GM19324 (cell line): ENCODE measurements at regions not wholly inside any gene's neighbourhood (a gene's known extent, or its start where the extent isn't known, plus 50 kb on each side); places are given as distances from the start of the nearest gene placed in this dataset.

Source experiments
- ATAC-seq: cut with Tn5 transposase; IDR thresholded peaks from one replicate; pipeline ENCODE4 v1.9.1; 2021; ENCODE audit warnings: mild to moderate bottlenecking, moderate library complexity; ENCODE audit not compliant: unreplicated experiment, low FRiP score

GRCh38 chr10:83954193-83954799 lies 185.0 kb upstream of the GHITM start:
- ATAC-seq, result no peak

- no peak for ATAC-seq
Measured at GRCh38 chr10:83955406-83955805, 183.9 kb upstream of the GHITM start.

- no peak for ATAC-seq
Measured at GRCh38 chr10:83957168-83957947, 182.0 kb upstream of the GHITM start.

- ATAC-seq, result no peak
Measured at GRCh38 chr10:83959328-83959727, 180.0 kb upstream of the GHITM start.

GRCh38 chr10:83960125-83960524 lies 179.2 kb upstream of the GHITM start:
- ATAC-seq, result no peak

- no peak for ATAC-seq
Measured at GRCh38 chr10:83961620-83962019, 177.7 kb upstream of the GHITM start.

DNA sequence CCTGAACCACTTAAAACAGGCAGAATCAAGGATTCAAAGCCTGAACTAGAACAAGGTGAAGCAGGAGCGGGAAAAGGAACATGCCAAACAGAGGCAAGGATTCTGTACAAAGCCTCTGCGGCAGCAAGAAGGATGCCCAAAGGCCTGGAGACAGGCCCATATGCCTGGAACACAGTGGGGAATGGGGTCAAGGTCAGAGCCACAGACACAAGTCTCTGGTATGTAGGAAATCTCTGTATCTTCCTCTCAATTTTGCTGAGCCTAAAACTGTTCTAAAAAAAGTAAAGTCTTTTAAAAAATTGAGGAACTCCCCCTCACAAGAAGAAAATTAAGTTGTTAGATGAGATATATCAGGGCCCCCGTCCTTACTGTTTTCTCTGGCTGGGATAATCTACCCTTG lies 175.9 kb upstream of the GHITM start:
- ATAC-seq, result no peak

GRCh38 chr10:83965473-83965872 lies 173.8 kb upstream of the GHITM start:
- ATAC-seq, result no peak

- ATAC-seq, result no peak
Measured at GRCh38 chr10:83968052-83968451, 171.3 kb upstream of the GHITM start.

GRCh38 chr10:83978681-83979383 lies 160.5 kb upstream of the GHITM start:
- ATAC-seq, result no peak

- no peak for ATAC-seq
Measured at GRCh38 chr10:83982812-83983211, 156.5 kb upstream of the GHITM start.

GRCh38 chr10:83983578-83984255 lies 155.6 kb upstream of the GHITM start:
- no peak for ATAC-seq

DNA sequence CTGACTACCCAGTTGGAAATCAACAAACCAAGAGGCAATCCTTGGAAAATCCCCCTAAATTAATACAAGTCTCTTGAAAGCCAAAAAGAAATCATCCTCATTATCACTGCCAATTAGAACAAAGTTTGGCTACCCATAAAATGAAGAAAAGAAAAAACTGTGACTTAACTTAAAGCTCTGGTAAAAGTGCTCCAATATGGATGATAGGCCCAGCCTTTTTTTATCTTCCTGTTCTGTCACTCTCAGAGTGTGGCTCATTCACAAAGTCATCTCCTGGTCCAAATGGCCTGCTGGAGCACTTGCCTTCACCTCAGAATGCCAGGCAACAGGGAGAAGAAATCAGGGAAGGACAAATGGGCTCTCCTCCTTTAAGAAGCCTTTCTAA lies 155.1 kb upstream of the GHITM start:
- no peak for ATAC-seq

GRCh38 chr10:83986800-83987199 lies 152.5 kb upstream of the GHITM start:
- ATAC-seq, result no peak

- no peak for ATAC-seq
Measured at GRCh38 chr10:83987216-83987615, 152.1 kb upstream of the GHITM start.

GRCh38 chr10:83988435-83988834 lies 150.9 kb upstream of the GHITM start:
- ATAC-seq, result no peak

GRCh38 chr10:83990126-83990525 lies 149.2 kb upstream of the GHITM start:
- ATAC-seq, result peak; percentile 89

DNA sequence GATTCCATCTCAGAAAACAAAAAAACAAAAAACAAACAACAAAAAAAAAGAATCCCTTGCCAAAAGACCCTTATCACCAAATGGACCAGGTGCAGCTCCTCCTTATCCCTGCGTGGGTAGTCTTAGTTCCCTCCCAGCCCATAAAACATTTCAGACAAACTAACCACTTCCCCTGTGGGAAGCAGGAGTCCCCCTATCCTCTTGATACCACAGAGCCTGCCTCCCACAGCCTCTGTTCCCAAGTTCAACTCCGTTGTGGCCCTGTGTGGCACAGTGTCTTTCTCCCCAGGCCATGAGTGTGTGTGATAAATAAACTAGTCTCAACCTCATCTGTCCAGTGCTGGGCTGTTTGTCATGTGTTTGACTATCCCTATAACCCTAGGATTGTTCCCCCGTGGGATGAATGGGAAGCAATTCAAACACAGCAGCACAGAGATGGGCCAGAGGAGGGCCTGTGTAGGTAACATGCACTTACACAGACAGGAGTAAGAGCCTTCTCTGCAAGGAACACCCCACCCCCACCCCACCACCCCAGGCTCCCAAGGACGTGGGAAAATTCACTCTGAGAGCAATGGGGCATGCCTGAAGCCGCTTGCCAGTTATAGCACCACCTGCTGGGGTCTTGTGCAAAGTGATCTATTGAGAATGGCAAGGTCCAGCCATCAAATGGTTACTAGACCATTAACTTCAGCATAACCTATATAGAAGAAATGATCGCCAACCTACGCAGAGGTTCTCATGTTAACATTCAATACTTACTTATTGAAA lies 147.1 kb upstream of the GHITM start:
- ATAC-seq, result no peak

GRCh38 chr10:83994325-83994724 lies 145.0 kb upstream of the GHITM start:
- no peak for ATAC-seq

- ATAC-seq, result no peak
Measured at GRCh38 chr10:83995738-83996331, 143.5 kb upstream of the GHITM start.
